Endothelial cell of umbilical vein (primary cell): ENCODE measurements at regions not wholly inside any gene's neighbourhood (a gene's known extent, or its start where the extent isn't known, plus 50 kb on each side); places are given as distances from the start of the nearest gene placed in this dataset.

Source experiments
- BruUV-seq: library from RNA; stranded (reverse); fragments of 400-500 nt; replicated peaks from 2 replicates; lab custom pipeline; 2021; lab: Mats Ljungman, UMichigan
- CTCF ChIA-PET: fragments of 300-600, 350-600 bp; sonication (Branson Sonifier 250); formaldehyde crosslinking; loops from one replicate; lab custom pipeline; 2021; ENCODE audit warnings: antibody characterized with exemption, inconsistent platforms; lab: Charles Lee
- POLR2A ChIA-PET: fragments of 300-600, 350-600 bp; sonication (Branson Sonifier 250); formaldehyde crosslinking; loops from one replicate; lab custom pipeline; 2021; ENCODE audit warnings: antibody characterized with exemption, inconsistent platforms; lab: Charles Lee
- DNase-seq: peaks from one replicate; pipeline ENCODE4 v3.0.0-alpha.2; 2011; ENCODE audit warnings: low read depth, low spot score
- FAIRE-seq: peaks from 2 replicates; lab custom pipeline; 2011; peaks lifted over from hg19 to GRCh38; lab: Jason Lieb, UNC
- H2AFZ ChIP-seq: 2 replicates; pipeline ENCODE4 v1.6.0; 2012; ENCODE audit warnings: low read depth, low read length, control low read depth, inconsistent platforms
- H3K27ac ChIP-seq: 2 replicates; pipeline ENCODE4 v1.5.1; 2011; ENCODE audit warnings: low read depth, mild to moderate bottlenecking, control low read depth, low read length, moderate library complexity; ENCODE audit not compliant: insufficient read depth
- H3K27me3 ChIP-seq, 2 experiments: 2 replicates each; pipeline versions ENCODE4 v1.6.0 to v1.6.1; 2011; ENCODE audit warnings: low read length in 2 of 2, mixed read lengths in 1 of 2; ENCODE audit not compliant: control insufficient read depth in 2 of 2, insufficient read depth in 2 of 2
- H3K36me3 ChIP-seq, 2 experiments: 2 replicates in 1 of 2; 3 replicates in 1 of 2; pipeline ENCODE4 v1.5.1; 2011; ENCODE audit warnings: low read length in 2 of 2, mild to moderate bottlenecking in 1 of 2, moderate library complexity in 1 of 2; ENCODE audit not compliant: control insufficient read depth in 2 of 2, insufficient read depth in 2 of 2; ENCODE audit errors: extremely low read depth in 1 of 2
- H3K4me1 ChIP-seq: 3 replicates; pipeline ENCODE4 v1.5.1; 2011; ENCODE audit warnings: mild to moderate bottlenecking, low read length; ENCODE audit not compliant: control insufficient read depth, insufficient read depth; ENCODE audit errors: extremely low read depth
- H3K4me2 ChIP-seq: 2 replicates; pipeline ENCODE4 v1.6.1; 2011; ENCODE audit warnings: low read length, control low read depth, mixed read lengths; ENCODE audit not compliant: insufficient read depth
- H3K4me3 ChIP-seq, 3 experiments: fragments of 200-600 bp in 1 of 3; sonication (generic), shearing (Covaris generic) in 1 of 3; replicated peaks in 1 of 3; 2 replicates each; pipeline ENCODE4 v1.5.1; 2011 to 2016; ENCODE audit warnings: control low read depth in 3 of 3, low read length in 3 of 3, mild to moderate bottlenecking in 2 of 3, inconsistent platforms in 1 of 3, low read depth in 1 of 3, moderate library complexity in 1 of 3; ENCODE audit not compliant: insufficient read depth in 1 of 3
- H3K79me2 ChIP-seq: 2 replicates; pipeline ENCODE4 v1.6.0; 2012; ENCODE audit warnings: low read length, inconsistent platforms; ENCODE audit not compliant: control insufficient read depth, insufficient read depth
- H3K9ac ChIP-seq: replicated peaks from 2 replicates; pipeline ENCODE3; 2011; ENCODE audit warnings: low read length, control low read depth; ENCODE audit not compliant: insufficient read depth; ENCODE audit errors: extremely low read depth
- H3K9me1 ChIP-seq: replicated peaks from 3 replicates; pipeline ENCODE4 v1.6.0; 2011; ENCODE audit warnings: mild to moderate bottlenecking, low read length; ENCODE audit not compliant: control insufficient read depth, insufficient read depth; ENCODE audit errors: extremely low read depth
- H3K9me3 ChIP-seq: replicated peaks from 2 replicates; pipeline ENCODE4 v1.5.1; 2012; ENCODE audit warnings: low read length, inconsistent platforms; ENCODE audit not compliant: control insufficient read depth, insufficient read depth
- H4K20me1 ChIP-seq: replicated peaks from 2 replicates; pipeline ENCODE3; 2011; ENCODE audit warnings: mild to moderate bottlenecking, low read length; ENCODE audit not compliant: control insufficient read depth, insufficient read depth; ENCODE audit errors: extremely low read depth
- FOS ChIP-seq: IDR thresholded peaks from 2 replicates; pipeline ENCODE4 v1.6.1; 2011; ENCODE audit warnings: mild to moderate bottlenecking, low read length, moderate library complexity, borderline replicate concordance; ENCODE audit not compliant: insufficient read depth
- GATA2 ChIP-seq: IDR thresholded peaks from 2 replicates; pipeline ENCODE4 v1.7.0; 2011; ENCODE audit warnings: low read depth, mild to moderate bottlenecking, moderate library complexity, mixed read lengths, low read length; ENCODE audit not compliant: insufficient read length, insufficient read depth
- POLR2A ChIP-seq: IDR thresholded peaks from 2 replicates; pipeline ENCODE4 v1.6.1; 2012; ENCODE audit warnings: low read depth, mild to moderate bottlenecking, control low read depth, low read length
- POLR2AphosphoS5 ChIP-seq: IDR thresholded peaks from 2 replicates; pipeline ENCODE4 v1.6.1; 2012; ENCODE audit warnings: low read depth, mild to moderate bottlenecking, control low read depth, low read length, moderate library complexity; ENCODE audit not compliant: insufficient read depth
- dilution Hi-C: fragments of 300-500 bp; cut with MboI; formaldehyde crosslinking; loops from one replicate; pipeline ENCODE4 v1.15.0; 2019; ENCODE audit warnings: low sequenced_read_pairs; ENCODE audit not compliant: extremely low pct_ligation_motif_present
- intact Hi-C: fragments of 100-400 bp; cut with micrococcal nuclease; formaldehyde crosslinking; loops from one replicate; pipeline ENCODE4 v1.10.0; 2022
- TF ChIP-seq, protein P1 (sequence below): IDR thresholded peaks from 2 replicates; pipeline ENCODE4 v1.6.1; 2011; ENCODE audit not compliant: insufficient read depth, insufficient read length

DNA sequence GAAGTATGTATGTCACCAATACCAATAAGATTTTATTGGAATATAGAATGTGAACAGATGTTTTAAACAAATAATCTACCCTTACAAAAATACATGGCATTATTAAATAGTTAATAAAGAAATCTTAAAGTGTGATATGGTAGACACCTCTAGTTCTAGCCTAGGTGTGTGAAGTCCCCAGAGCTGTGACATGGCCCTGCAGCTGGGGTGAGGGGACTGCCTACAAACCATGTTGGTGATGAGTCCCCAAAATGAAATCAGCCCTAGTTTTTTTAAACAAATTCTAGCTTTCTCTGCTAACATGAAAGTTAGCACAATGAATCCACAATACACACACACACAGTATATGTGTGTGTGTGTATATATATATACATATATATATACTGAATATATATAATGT is 195.1 kb upstream of the RPS23 start:
- CTCF ChIA-PET, result no interaction called here
- H2AFZ ChIP-seq, result no peak overlapping the region
- H3K79me2 ChIP-seq, result no peaks in the 10 kb centered on the region
- no peaks in the 10 kb centered on the region for H3K4me1 ChIP-seq
- DNase-seq, result no peak
- H3K9me1 ChIP-seq, result no peaks in the 10 kb centered on the region
- POLR2A ChIA-PET, result no interaction called here
- intact Hi-C loops, result no loop called here
- no peak overlapping the region for H3K4me3 ChIP-seq
- BruUV-seq, result no TSS peak
- H3K4me2 ChIP-seq, result no peak overlapping the region
- TF ChIP-seq GATA2 (no peak), FOS (no peak), POLR2AphosphoS5 (no peak), POLR2A (no peak)
- TF ChIP-seq, protein P1, sequence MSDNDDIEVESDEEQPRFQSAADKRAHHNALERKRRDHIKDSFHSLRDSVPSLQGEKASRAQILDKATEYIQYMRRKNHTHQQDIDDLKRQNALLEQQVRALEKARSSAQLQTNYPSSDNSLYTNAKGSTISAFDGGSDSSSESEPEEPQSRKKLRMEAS, result no peak
- H3K27ac ChIP-seq, result no peak overlapping the region
- no peak for FAIRE-seq
- H4K20me1 ChIP-seq, result no peaks in the 10 kb centered on the region
- H3K9ac ChIP-seq, result no peak overlapping the region
- no peaks in the 10 kb centered on the region for H3K9me3 ChIP-seq
- H3K36me3 ChIP-seq, result no peaks in the 10 kb centered on the region
- H3K27me3 ChIP-seq, result peaks cover 0 to 2% of the 10 kb centered on the region in 2 experiments
- dilution Hi-C loops, result no loop called here

DNA sequence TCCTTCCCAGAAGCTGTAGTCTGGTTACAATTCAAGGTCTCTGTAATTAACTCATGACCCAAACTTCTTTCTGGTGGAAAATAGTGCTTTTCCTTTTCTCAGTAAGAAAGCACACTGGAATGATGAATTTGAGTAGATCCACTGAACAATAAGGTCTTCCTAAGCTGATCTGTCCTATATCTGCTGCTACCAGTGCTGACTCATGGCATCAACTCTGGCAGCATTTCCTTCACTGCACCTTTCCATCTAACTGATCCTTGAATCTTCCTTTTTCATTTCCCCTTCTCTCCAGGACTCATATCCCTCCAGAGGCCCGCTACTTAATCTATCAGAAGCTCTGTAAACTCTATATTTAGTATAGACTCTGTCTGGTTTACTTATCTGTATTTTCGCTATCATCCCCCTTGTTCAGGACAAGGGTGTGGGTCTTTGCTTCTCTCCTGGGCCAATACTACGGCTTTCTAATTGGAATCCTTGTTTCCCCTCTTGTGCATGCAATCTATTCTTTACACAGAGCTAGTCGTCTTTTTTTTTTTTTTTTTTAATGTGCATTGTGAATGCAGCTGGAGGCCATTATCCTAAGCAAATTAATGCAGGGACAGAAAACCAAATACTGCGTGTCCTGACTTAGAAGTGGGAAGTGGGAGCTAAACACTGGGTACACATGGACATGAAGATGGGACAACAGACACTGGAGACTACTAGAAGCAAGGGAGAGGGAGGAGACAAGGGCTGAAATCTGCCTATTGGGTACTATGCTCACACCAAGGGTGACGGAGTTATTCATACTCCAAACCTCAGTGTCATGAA is 192.2 kb upstream of the RPS23 start:
- no peaks in the 10 kb centered on the region for H4K20me1 ChIP-seq
- POLR2A ChIA-PET, result no interaction called here
- CTCF ChIA-PET, result interaction anchor here (0.8 to 1.5 kb wide), 3 partner anchors 11 to 106 kb away, joined by 3 to 4 read pairs (median 3); no protein-coding TSS in a partner anchor
- H3K4me1 ChIP-seq, result peaks cover 2% of the 10 kb centered on the region
- no peaks in the 10 kb centered on the region for H3K27me3 ChIP-seq
- TF ChIP-seq FOS, result peak; percentile 18
- TF ChIP-seq, protein P1, result no peak
- H3K36me3 ChIP-seq, result no peaks in the 10 kb centered on the region
- H3K79me2 ChIP-seq, result no peaks in the 10 kb centered on the region
- H3K9me1 ChIP-seq, result no peaks in the 10 kb centered on the region
- no peak overlapping the region for H3K4me2 ChIP-seq
- intact Hi-C loops (no loop called here), dilution Hi-C loops (no loop called here)
- DNase-seq, result no peak
- no peak overlapping the region for H3K4me3 ChIP-seq
- no peaks in the 10 kb centered on the region for H3K9me3 ChIP-seq
- peak; percentile 26 for FAIRE-seq
- BruUV-seq, result no TSS peak
- H3K27ac ChIP-seq, result no peak overlapping the region
- H3K9ac ChIP-seq, result no peak overlapping the region
- no peak overlapping the region for H2AFZ ChIP-seq
